CD14-positive monocyte (primary cell): ENCODE measurements at regions not wholly inside any gene's neighbourhood (a gene's known extent, or its start where the extent isn't known, plus 50 kb on each side); places are given as distances from the start of the nearest gene placed in this dataset.

Source experiments
- DNase-seq, 3 donors: peaks; one replicate each; pipeline ENCODE4 v3.0.0-alpha.2; 2011 to 2022
- H2AFZ ChIP-seq: 2 replicates; pipeline ENCODE4 v1.6.0; 2012; ENCODE audit warnings: mild to moderate bottlenecking, low read depth, low read length, inconsistent platforms; ENCODE audit not compliant: insufficient read depth, poor library complexity, severe bottlenecking
- H3K27ac ChIP-seq, 2 donors: 1 replicate in 1 of 2; 2 replicates in 1 of 2; pipeline ENCODE4 v1.5.1; 2012 to 2013; ENCODE audit warnings: low read length in 2 of 2, control low read depth in 1 of 2, inconsistent platforms in 1 of 2, low read depth in 1 of 2, mild to moderate bottlenecking in 1 of 2
- H3K27me3 ChIP-seq, 2 donors: one replicate each; pipeline versions ENCODE4 v1.6.0 to v1.6.1; 2011 to 2013; ENCODE audit warnings: low read length in 2 of 2; ENCODE audit not compliant: control insufficient read depth in 2 of 2, insufficient read depth in 2 of 2
- H3K36me3 ChIP-seq, 2 donors: replicated peaks in 1 of 2; 1 replicate in 1 of 2; 2 replicates in 1 of 2; pipeline versions ENCODE4 v1.5.1 to v1.6.1; 2012 to 2013; ENCODE audit warnings: low read length in 2 of 2, control low read depth in 1 of 2, inconsistent platforms in 1 of 2, mild to moderate bottlenecking in 1 of 2; ENCODE audit not compliant: insufficient read depth in 2 of 2, control insufficient read depth in 1 of 2
- H3K4me1 ChIP-seq, 2 donors: 1 replicate in 1 of 2; 2 replicates in 1 of 2; pipeline versions ENCODE4 v1.5.1 to v1.6.1; 2012 to 2013; ENCODE audit warnings: low read length in 2 of 2, control low read depth in 1 of 2, inconsistent platforms in 1 of 2, mild to moderate bottlenecking in 1 of 2, moderate library complexity in 1 of 2; ENCODE audit not compliant: insufficient read depth in 2 of 2, control insufficient read depth in 1 of 2
- H3K4me2 ChIP-seq: replicated peaks from 2 replicates; pipeline ENCODE3; 2012; ENCODE audit warnings: low read length, moderate library complexity, mild to moderate bottlenecking; ENCODE audit not compliant: poor library complexity, severe bottlenecking; ENCODE audit errors: extremely low read depth
- H3K4me3 ChIP-seq, 3 experiments: fragments of 200-600 bp in 1 of 3; sonication (generic) in 1 of 3; replicated peaks in 1 of 3; 1 replicate in 2 of 3; 2 replicates in 1 of 3; pipeline ENCODE4 v1.5.1; 2011 to 2013; ENCODE audit warnings: low read length in 3 of 3, mild to moderate bottlenecking in 3 of 3, control low read depth in 2 of 3, low read depth in 2 of 3, inconsistent platforms in 1 of 3, moderate library complexity in 1 of 3
- H3K79me2 ChIP-seq: 2 replicates; pipeline ENCODE4 v1.6.0; 2012; ENCODE audit warnings: mild to moderate bottlenecking, control low read depth, inconsistent platforms, low read length, moderate library complexity; ENCODE audit not compliant: insufficient read depth
- H3K9ac ChIP-seq: 2 replicates; pipeline ENCODE4 v1.6.0; 2017; ENCODE audit warnings: low read length, mild to moderate bottlenecking; ENCODE audit not compliant: insufficient read depth, poor library complexity, severe bottlenecking
- H3K9me3 ChIP-seq, 2 donors: replicated peaks in 1 of 2; 1 replicate in 1 of 2; 2 replicates in 1 of 2; pipeline versions ENCODE4 v1.5.1 to v1.6.1; 2012 to 2013; ENCODE audit warnings: low read length in 2 of 2, control low read depth in 1 of 2; ENCODE audit not compliant: control insufficient read depth in 1 of 2, insufficient read depth in 1 of 2
- H4K20me1 ChIP-seq: 2 replicates; pipeline ENCODE4 v1.6.0; 2012; ENCODE audit warnings: mild to moderate bottlenecking, low read length, control low read depth, moderate library complexity; ENCODE audit not compliant: insufficient read depth
- H3K27ac Mint-ChIP-seq, 7 donors: one replicate each; pipeline ENCODE4 v1.8.0; 2020; ENCODE audit warnings: mild to moderate bottlenecking in 7 of 7, mixed read lengths in 7 of 7, moderate library complexity in 6 of 7, inconsistent platforms in 2 of 7
- H3K27me3 Mint-ChIP-seq, 3 donors: one replicate each; pipeline ENCODE4 v1.8.0; 2021 to 2022; ENCODE audit warnings: low read depth in 3 of 3, mild to moderate bottlenecking in 3 of 3, mixed read lengths in 3 of 3, moderate library complexity in 3 of 3, inconsistent platforms in 1 of 3
- H3K36me3 Mint-ChIP-seq, 2 donors: one replicate each; pipeline ENCODE4 v1.8.0; 2020; ENCODE audit warnings: mixed read lengths in 2 of 2, inconsistent platforms in 1 of 2, mild to moderate bottlenecking in 1 of 2
- H3K4me1 Mint-ChIP-seq: one replicate; pipeline ENCODE4 v1.8.0; 2020; ENCODE audit warnings: mild to moderate bottlenecking, mixed read lengths
- H3K4me3 Mint-ChIP-seq, 2 donors: one replicate each; pipeline ENCODE4 v1.8.0; 2020; ENCODE audit warnings: mild to moderate bottlenecking in 2 of 2, mixed read lengths in 2 of 2, moderate library complexity in 1 of 2
- H3K9me3 Mint-ChIP-seq, 7 donors: one replicate each; pipeline ENCODE4 v1.8.0; 2020 to 2022; ENCODE audit warnings: mixed read lengths in 7 of 7, mild to moderate bottlenecking in 6 of 7, moderate library complexity in 6 of 7, inconsistent platforms in 2 of 7
- WGBS: methylation state at CpG from one replicate; pipeline ENCODE4 v1.1.5; 2013; ENCODE audit warnings: missing lambda C conversion rate; ENCODE audit not compliant: insufficient coverage; 5-methylcytosine and 5-hydroxymethylcytosine counted together
- intact Hi-C, 2 donors: fragments of 100-400 bp; cut with micrococcal nuclease; formaldehyde crosslinking; loops; one replicate each; pipeline versions ENCODE4 v1.15.0 to v1.15.1; 2023
- TF ChIP-seq, protein P1 (sequence below): fragments of 200-600 bp; IDR thresholded peaks from one replicate; pipeline ENCODE4 v1.8.0; 2022; ENCODE audit warnings: antibody characterized with exemption, mild to moderate bottlenecking

DNA sequence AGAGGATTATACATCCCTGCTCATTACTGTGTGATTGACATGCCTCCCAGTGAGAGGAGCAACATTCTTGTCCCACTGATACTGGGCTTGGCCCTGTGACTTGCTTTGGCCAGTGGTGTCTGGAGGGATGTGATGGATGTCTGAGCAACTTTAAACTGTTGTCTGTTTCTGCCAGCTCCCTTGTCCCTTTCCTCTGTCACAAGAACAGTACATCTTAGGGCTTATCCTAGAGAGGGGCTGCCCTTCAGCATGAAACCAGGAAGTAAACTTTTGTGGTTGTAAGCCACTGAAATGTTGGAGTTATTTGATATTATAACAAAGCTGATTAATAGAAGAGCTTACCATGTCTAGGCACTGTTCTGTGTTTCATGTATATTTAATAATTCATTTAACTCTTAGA lies 82.9 kb upstream of the GPRC5B start:
- no peaks in the 10 kb centered on the region for H3K79me2 ChIP-seq
- intact Hi-C loops: no loop called here
- H3K27me3 Mint-ChIP-seq: no peaks in the 10 kb centered on the region
- H3K4me1 ChIP-seq: peaks cover 0 to 3% of the 10 kb centered on the region in 2 donors
- H3K36me3 ChIP-seq: no peaks in the 10 kb centered on the region
- H3K4me1 Mint-ChIP-seq: peaks cover 4% of the 10 kb centered on the region
- peak overlapping the region in 1 of 3 experiments; percentile 26 for H3K4me3 ChIP-seq
- H3K27me3 ChIP-seq: no peaks in the 10 kb centered on the region
- H2AFZ ChIP-seq: no peak overlapping the region
- peaks cover 16 to 45% (median 38%) of the 10 kb centered on the region in 7 donors for H3K9me3 Mint-ChIP-seq
- no peaks in the 10 kb centered on the region for H4K20me1 ChIP-seq
- no peaks in the 10 kb centered on the region for H3K36me3 Mint-ChIP-seq
- TF ChIP-seq, protein P1, sequence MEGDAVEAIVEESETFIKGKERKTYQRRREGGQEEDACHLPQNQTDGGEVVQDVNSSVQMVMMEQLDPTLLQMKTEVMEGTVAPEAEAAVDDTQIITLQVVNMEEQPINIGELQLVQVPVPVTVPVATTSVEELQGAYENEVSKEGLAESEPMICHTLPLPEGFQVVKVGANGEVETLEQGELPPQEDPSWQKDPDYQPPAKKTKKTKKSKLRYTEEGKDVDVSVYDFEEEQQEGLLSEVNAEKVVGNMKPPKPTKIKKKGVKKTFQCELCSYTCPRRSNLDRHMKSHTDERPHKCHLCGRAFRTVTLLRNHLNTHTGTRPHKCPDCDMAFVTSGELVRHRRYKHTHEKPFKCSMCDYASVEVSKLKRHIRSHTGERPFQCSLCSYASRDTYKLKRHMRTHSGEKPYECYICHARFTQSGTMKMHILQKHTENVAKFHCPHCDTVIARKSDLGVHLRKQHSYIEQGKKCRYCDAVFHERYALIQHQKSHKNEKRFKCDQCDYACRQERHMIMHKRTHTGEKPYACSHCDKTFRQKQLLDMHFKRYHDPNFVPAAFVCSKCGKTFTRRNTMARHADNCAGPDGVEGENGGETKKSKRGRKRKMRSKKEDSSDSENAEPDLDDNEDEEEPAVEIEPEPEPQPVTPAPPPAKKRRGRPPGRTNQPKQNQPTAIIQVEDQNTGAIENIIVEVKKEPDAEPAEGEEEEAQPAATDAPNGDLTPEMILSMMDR: no peak
- no peak overlapping the region for H3K9ac ChIP-seq
- DNase-seq: no peak
- peaks cover 39 to 54% of the 10 kb centered on the region in 2 donors for H3K9me3 ChIP-seq
- H3K4me2 ChIP-seq: no peak overlapping the region
- H3K4me3 Mint-ChIP-seq: no peak overlapping the region
- H3K27ac ChIP-seq: no peak overlapping the region
- no peak overlapping the region for H3K27ac Mint-ChIP-seq

DNA sequence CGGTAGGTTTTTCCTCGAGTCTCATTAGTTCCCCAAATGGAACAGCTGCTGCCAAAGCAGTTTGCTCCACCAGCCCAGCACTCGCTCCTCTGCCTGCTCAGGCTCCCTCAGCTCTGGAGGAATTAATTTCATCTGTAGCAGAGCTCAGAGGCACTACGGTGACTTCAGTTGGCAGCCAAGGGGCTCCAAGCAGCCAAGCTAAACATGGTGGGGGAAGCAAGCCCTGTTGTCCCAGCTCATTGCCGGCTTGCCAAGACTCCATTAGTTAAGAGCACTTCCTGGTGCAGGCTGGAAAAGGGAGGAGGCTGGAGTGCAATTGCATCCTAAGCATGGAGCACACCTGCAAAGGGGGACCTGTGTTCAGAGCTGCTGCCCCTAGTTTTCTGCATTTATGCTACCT lies 78.7 kb upstream of the GPRC5B start:
- H3K4me2 ChIP-seq: no peak overlapping the region
- H3K4me1 ChIP-seq: peaks cover 0 to 3% of the 10 kb centered on the region in 2 donors
- no peaks in the 10 kb centered on the region for H3K79me2 ChIP-seq
- H3K27me3 ChIP-seq: no peaks in the 10 kb centered on the region
- Mint-ChIP-seq H3K27me3 (peaks cover 0 to 3% (median 2%) of the 10 kb centered on the region in 3 donors), H3K27ac (no peak overlapping the region), H3K4me1 (peaks cover 4% of the 10 kb centered on the region), H3K4me3 (no peak overlapping the region), H3K36me3 (no peaks in the 10 kb centered on the region), H3K9me3 (peaks cover 10 to 31% (median 19%) of the 10 kb centered on the region in 7 donors)
- H2AFZ ChIP-seq: no peak overlapping the region
- no peak overlapping the region for H3K27ac ChIP-seq
- no peaks in the 10 kb centered on the region for H3K36me3 ChIP-seq
- H3K9me3 ChIP-seq: peaks cover 22 to 36% of the 10 kb centered on the region in 2 donors
- no peak overlapping the region for H3K4me3 ChIP-seq
- DNase-seq: no peak
- H3K9ac ChIP-seq: no peak overlapping the region
- no peaks in the 10 kb centered on the region for H4K20me1 ChIP-seq
- intact Hi-C loops: no loop called here
- TF ChIP-seq, protein P1: no peak
- 95% methylated on average over 3 of the region's 5 CpGs for WGBS
